HG03103 (cell line): ENCODE measurements at regions not wholly inside any gene's neighbourhood (a gene's known extent, or its start where the extent isn't known, plus 50 kb on each side); places are given as distances from the start of the nearest gene placed in this dataset.

Experiments
- ATAC-seq: cut with Tn5 transposase; IDR thresholded peaks from one replicate; pipeline ENCODE4 v1.9.1; 2021; ENCODE audit warnings: low read depth; ENCODE audit not compliant: unreplicated experiment

GRCh38 chr6:163725008-163725941, 310.8 kb downstream of the QKI start:
- no peak for ATAC-seq

- no peak for ATAC-seq
Measured at GRCh38 chr6:163724196-163724595, 309.7 kb downstream of the QKI start.

GRCh38 chr6:163723759-163724158, 309.2 kb downstream of the QKI start:
- no peak for ATAC-seq

GRCh38 chr6:163721922-163722692, 307.6 kb downstream of the QKI start:
- no peak for ATAC-seq

- ATAC-seq: no peak
Measured at GRCh38 chr6:163721435-163721834, 306.9 kb downstream of the QKI start.

DNA sequence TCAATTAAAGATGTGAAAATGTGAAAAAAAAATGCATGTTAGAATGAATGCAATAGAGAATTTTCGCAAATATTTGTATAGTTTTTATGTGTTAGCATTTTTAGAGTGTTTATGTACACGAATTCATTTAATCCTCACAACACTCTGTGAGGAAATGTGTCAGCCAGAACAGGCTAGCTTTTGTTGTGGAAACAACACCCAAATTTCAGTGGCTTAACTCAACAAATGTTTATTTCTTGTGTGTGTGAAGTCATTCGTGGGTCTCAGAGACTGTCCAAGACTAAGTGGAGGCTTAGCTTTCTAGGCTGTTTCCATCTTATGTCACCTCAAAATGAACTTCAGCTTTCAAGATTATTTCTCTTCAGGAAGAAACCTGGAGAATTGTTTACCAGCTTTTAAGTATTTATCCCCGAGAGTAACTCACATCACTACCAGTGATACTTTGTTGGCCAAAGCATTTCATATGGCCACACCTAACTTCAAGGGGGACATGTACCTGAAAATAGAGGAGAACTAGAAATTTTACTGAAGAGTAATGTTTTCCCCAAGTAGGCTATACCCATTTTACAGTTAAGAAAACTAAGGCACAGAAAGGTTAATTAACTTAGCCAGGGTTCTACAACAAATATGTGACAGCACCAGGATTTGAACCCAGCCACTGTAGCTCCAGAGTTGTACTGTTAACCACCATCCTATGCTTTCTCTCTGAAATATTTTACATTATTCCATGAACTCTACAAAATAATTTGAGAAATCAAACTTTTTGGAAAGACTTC, 306.1 kb downstream of the QKI start:
- no peak for ATAC-seq

DNA sequence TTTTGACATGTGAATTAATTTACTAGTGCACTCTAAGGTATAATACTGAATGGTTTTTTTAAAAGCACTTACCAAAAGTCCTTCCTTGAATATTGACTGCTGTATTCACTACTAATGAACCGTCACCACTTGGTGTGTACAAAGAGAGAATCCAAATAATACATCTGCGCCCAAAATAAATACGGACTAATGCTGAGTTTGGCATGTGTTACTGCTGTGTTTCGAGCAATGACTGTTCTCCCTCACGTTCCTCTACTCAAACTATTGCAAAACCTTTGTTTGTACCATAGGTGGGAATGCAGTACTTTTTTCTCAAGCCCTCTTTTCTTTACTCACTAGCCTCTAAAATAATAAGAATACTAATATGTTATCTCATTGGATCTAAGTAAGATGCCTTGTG, 305.5 kb downstream of the QKI start:
- no peak for ATAC-seq

GRCh38 chr6:163719028-163719742, 304.7 kb downstream of the QKI start:
- no peak for ATAC-seq

DNA sequence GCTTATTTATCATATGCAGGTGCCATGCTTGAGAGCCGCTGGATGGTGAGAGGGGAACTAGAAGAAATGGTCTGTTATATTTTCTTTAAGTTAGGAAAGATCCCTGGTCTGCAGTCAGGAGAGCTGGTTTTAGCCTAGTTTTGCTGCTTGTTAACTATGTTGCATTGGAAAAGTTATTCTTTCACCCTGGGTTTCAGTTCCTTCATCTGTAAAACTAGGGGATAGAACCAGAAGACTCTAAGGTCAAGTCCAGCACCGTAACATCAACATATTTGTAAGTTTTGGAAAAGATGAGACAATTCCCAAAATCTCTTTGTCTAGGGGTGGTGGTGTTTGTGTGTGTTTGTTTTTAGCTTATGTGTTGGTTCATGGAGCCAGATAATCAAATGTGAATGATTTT, 304.0 kb downstream of the QKI start:
- no peak for ATAC-seq

DNA sequence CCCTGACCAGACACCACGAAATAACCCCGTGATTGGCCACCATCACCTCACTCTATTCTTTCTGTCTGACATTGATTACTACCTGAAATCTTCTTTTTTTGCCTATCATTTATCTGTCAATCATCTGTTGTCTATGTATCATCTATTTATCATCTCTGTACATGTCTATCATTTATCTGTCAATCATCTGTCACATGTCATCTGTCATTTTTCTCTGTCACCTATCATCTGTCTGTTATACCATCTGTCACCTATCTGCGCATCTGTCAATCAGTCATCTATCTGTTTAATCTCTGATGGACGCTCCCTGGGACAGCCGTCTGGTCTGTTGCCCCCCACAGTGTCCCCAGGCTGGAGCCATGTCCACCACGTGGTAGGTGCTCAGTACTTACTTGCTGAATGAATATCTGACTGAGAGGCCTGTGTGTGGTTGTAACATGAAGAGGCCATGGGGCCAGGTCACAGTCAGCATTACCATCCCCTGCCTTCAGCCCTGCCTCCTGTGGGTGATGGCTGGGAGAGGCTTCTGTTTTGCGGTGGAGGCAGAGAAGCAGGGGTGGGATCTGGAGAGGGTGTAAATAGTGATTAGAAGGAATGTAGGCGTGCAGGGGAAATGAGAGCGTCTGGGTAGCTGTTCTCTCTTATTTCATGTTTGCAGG, 302.7 kb downstream of the QKI start:
- no peak for ATAC-seq

DNA sequence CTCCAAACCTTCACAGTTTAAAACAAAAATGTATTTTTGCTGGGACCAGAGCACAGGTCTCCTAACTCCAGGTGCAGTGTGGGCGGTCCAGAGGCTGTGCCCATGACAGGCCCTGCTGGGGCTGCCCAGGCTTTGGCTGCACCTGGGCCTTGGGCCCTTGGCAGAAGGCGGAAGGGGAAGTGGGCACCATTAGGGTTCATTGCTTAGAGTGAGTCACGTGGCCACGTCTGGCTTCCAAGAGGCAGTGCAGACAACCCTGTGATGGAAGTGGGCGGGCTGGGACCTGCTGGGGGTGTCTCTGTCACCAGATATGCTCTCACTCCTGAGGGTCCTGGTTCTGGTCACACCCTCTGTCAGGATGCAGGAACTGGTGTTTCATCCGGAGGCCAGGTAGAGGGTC, 302.2 kb downstream of the QKI start:
- ATAC-seq: no peak

DNA sequence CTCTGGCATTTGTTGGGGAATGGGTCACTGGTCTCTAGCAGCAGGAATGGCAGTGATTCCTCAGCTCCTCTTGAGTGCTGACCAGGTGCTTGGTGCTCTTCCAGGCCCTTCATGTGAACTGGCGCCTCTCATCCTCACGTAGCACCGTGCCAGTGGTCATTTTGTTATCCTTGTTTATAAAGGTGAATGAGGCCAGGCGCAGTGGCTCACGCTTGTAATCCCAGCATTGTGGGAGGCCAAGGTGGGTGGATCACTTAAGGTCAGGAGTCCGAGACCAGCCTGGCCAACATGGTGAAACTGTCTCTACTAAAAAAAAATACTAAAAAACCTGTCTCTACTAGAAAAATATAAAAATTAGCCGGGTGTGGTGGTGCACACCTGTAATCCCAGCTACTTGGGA, 301.3 kb downstream of the QKI start:
- ATAC-seq: no peak

DNA sequence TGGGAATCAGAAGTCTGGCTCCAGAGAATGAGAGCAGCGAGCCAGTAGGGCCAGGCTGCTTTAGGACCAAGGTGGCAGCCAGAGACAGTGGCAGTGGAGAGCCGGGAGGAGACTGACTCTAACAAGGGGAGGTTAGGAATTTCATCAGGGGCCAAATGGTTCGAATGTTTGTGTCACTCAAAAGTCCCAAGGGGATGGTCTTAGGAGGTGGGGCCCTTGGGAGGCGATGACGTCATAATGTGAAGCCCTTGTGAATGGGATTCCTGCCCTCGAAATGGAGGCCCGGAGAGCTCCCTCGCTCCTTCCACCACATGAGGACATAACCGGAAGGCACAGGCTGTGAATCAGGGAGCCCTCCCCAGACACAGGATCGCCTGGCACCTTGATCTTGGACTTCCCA, 299.7 kb downstream of the QKI start:
- ATAC-seq: no peak

DNA sequence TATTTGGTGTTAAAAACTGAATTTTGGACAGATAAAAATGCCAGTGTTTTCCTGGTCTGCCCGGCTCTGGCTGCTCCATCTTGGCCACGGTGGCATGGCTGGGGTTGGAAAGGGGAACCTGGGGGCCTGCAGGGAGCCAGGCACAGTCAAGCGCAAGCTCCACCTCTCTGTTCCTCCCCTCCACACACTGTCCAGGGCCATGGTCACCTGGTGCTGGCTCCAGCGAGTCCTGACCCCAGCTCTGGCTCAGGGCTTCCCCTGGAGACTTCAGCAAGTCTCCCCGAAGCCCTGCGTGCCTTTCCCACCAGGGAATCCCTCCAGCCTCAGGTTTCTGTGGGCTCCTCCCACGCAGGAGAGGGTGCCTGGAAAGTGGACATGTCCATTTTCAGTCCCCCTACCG, 298.5 kb downstream of the QKI start:
- ATAC-seq: no peak

- ATAC-seq: peak; percentile 1
Measured at GRCh38 chr6:163712566-163712961, 298.0 kb downstream of the QKI start.

DNA sequence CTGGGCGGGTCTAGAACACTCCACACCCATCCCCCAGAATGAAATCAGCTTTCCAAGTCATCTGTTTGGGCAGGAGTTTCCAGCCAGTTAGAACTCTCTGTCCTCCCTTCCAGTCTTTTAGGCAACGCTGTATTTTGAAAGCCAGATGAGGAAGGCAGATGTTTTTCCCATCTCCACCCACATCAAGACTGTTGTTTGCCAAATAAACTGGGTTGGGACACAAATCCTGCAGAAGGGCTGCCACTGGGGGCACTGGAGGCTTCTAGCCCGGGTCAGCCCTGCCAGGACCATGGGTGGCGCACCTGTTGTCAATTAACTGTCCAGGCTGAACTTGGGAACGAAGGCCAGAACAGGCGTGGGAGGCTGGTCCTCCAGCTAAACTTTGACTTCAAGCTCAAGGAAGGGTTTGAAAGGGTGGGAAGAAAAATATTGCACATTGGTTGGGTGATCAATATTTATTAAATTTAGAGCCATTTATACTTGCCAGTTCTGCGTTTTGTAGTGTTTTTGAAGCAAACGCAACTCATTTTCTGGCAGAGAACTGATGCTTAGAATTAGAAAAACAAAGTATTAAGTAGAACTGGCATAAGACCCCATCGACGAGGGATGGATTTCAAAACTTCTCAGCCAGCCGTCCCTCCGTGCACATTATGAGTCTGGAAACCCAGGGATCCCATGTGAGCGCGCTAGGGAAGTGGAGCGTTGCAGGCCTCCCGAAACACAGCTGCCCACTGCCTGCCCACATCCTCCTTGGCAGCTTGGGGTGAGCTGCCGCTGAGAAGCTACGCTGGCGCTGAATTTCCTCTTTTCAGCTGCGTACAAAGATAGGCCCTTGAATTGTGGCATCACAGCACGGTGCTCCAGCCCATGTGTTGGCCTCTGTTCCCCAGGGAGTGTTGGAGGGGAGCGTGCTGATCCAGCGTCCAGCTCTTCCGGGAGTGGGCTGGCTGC, 297.4 kb downstream of the QKI start:
- peak; percentile 37 for ATAC-seq

GRCh38 chr6:163710532-163711470, 296.3 kb downstream of the QKI start:
- ATAC-seq: no peak

GRCh38 chr6:163709693-163710092, 295.2 kb downstream of the QKI start:
- no peak for ATAC-seq
